GM19324 (cell line): ENCODE measurements at regions not wholly inside any gene's neighbourhood (a gene's known extent, or its start where the extent isn't known, plus 50 kb on each side); places are given as distances from the start of the nearest gene placed in this dataset.
"Not testable (repeated sequence)": the region's sequence is repeated elsewhere in the genome, so short reads cannot be mapped to it uniquely, and the experiment has no call there.

Experiments used
- ATAC-seq: cut with Tn5 transposase; IDR thresholded peaks from one replicate; pipeline ENCODE4 v1.9.1; 2021; ENCODE audit warnings: mild to moderate bottlenecking, moderate library complexity; ENCODE audit not compliant: unreplicated experiment, low FRiP score

- ATAC-seq = peak; percentile 54
Observed at GRCh38 chr18:59802031-59802430, 97.8 kb upstream of the PMAIP1 start.

- no peak for ATAC-seq
Observed at GRCh38 chr18:59801576-59801975, 98.2 kb upstream of the PMAIP1 start.

- no peak for ATAC-seq
Observed at GRCh38 chr18:59800897-59801296, 98.9 kb upstream of the PMAIP1 start.

- ATAC-seq = no peak
Observed at GRCh38 chr18:59799383-59800015, 100.3 kb upstream of the PMAIP1 start.

- no peak for ATAC-seq
Observed at GRCh38 chr18:59795882-59796281, 98.7 kb upstream of the CCBE1 start.

- ATAC-seq = no peak
Observed at GRCh38 chr18:59792353-59792752, 95.1 kb upstream of the CCBE1 start.

- ATAC-seq = not testable (repeated sequence)
Observed at GRCh38 chr18:59790346-59790936, 93.2 kb upstream of the CCBE1 start.

GRCh38 chr18:59788791-59789106, 91.5 kb upstream of the CCBE1 start:
- ATAC-seq = no peak

GRCh38 chr18:59787998-59788790, 91.0 kb upstream of the CCBE1 start:
- no peak for ATAC-seq

- no peak for ATAC-seq
Observed at GRCh38 chr18:59784694-59785093, 87.5 kb upstream of the CCBE1 start.

- ATAC-seq = peak; percentile 63
Observed at GRCh38 chr18:59783138-59783537, 85.9 kb upstream of the CCBE1 start.

GRCh38 chr18:59779979-59780378, 82.8 kb upstream of the CCBE1 start:
- no peak for ATAC-seq

GRCh38 chr18:59778434-59778833, 81.2 kb upstream of the CCBE1 start:
- ATAC-seq = no peak

- ATAC-seq = no peak
Observed at GRCh38 chr18:59777636-59778035, 80.4 kb upstream of the CCBE1 start.

- no peak for ATAC-seq
Observed at GRCh38 chr18:59769129-59769865, 72.1 kb upstream of the CCBE1 start.

- no peak for ATAC-seq
Observed at GRCh38 chr18:59768409-59768808, 71.2 kb upstream of the CCBE1 start.

GRCh38 chr18:59767732-59768131, 70.5 kb upstream of the CCBE1 start:
- ATAC-seq = no peak

GRCh38 chr18:59765343-59765742, 68.1 kb upstream of the CCBE1 start:
- no peak for ATAC-seq

- ATAC-seq = no peak
Observed at GRCh38 chr18:59764281-59764680, 67.1 kb upstream of the CCBE1 start.

GRCh38 chr18:59763541-59764136, 66.4 kb upstream of the CCBE1 start:
- ATAC-seq = no peak
